ENCODE measurements at regions not wholly inside any gene's neighbourhood (a gene's known extent, or its start where the extent isn't known, plus 50 kb on each side); places are given as distances from the start of the nearest gene placed in this dataset.

GRCh38 chr13:44242766-44243165 lies 130.9 kb upstream of the SERP2 start (continued):
- no peak for TF ChIP-seq NFE2 (CRISPR knock-in tag; IDR thresholded peaks at IDR 0.05)
- TF ChIP-seq NFKBIZ (CRISPR knock-in tag; IDR thresholded peaks at IDR 0.05), result no peak
- no peak for TF ChIP-seq ATF5 (CRISPR knock-in tag; IDR thresholded peaks at IDR 0.05; ENCODE audit: low read depth)
- TF ChIP-seq ZNF691 (CRISPR knock-in tag; IDR thresholded peaks at IDR 0.05; ENCODE audit: borderline replicate concordance, low read depth), result no peak
- TF ChIP-seq TFDP1 (CRISPR knock-in tag; IDR thresholded peaks at IDR 0.05; ENCODE audit: borderline replicate concordance), result no peak
- TF ChIP-seq ZSCAN31 (CRISPR knock-in tag; IDR thresholded peaks at IDR 0.05; ENCODE audit: low read depth), result no peak
- TF ChIP-seq NCOA5 (CRISPR knock-in tag; IDR thresholded peaks at IDR 0.05), result no peak
- TF ChIP-seq ARNT (IDR thresholded peaks at IDR 0.05), result no peak
- TF ChIP-seq SRY (CRISPR knock-in tag; IDR thresholded peaks at IDR 0.05), result no peak
- TF ChIP-seq ZSCAN5A (CRISPR knock-in tag; IDR thresholded peaks at IDR 0.05; ENCODE audit: borderline replicate concordance), result no peak
